SU-DHL-6 (cell line): ENCODE measurements at regions not wholly inside any gene's neighbourhood (a gene's known extent, or its start where the extent isn't known, plus 50 kb on each side); places are given as distances from the start of the nearest gene placed in this dataset.

Source experiments
- CTCF ChIP-seq: fragments of 200-600 bp; sonication (generic); IDR thresholded peaks from one replicate; pipeline ENCODE4 v1.5.1; 2017; ENCODE audit warnings: antibody characterized with exemption, mild to moderate bottlenecking, low read length, moderate library complexity; ENCODE audit not compliant: insufficient read depth, poor library complexity, severe bottlenecking
- EZH2phosphoT487 ChIP-seq: fragments of 200-600 bp; sonication (generic), shearing (Covaris generic); conservative IDR thresholded peaks from 2 replicates; pipeline ENCODE4 v1.6.1; 2018; ENCODE audit warnings: mild to moderate bottlenecking, antibody characterized with exemption, low read length, moderate library complexity, mixed read lengths

- no peak for TF ChIP-seq CTCF
- no peak for TF ChIP-seq EZH2phosphoT487
These were observed 62.2 kb upstream of the RMP24 start for GRCh38 chr18:35910327-35910726.
